Thymus (tissue), 11 donors: ENCODE measurements at regions not wholly inside any gene's neighbourhood (a gene's known extent, or its start where the extent isn't known, plus 50 kb on each side); places are given as distances from the start of the nearest gene placed in this dataset.

Experiments used
- DNase-seq, 9 donors: peaks; one replicate each; pipeline ENCODE4 v3.0.0-alpha.2; 2013; ENCODE audit warnings: low spot score in 9 of 9, low read depth in 6 of 9, missing footprints in 1 of 9
- H3K27ac ChIP-seq, 2 donors: one replicate each; pipeline ENCODE4 v1.5.1; 2013; ENCODE audit warnings: control low read depth in 1 of 2, low read depth in 1 of 2, low read length in 1 of 2, mild to moderate bottlenecking in 1 of 2, moderate library complexity in 1 of 2
- H3K27me3 ChIP-seq, 2 donors: one replicate each; pipeline ENCODE4 v1.5.1; 2013; ENCODE audit warnings: low read length in 1 of 2; ENCODE audit not compliant: control insufficient read depth in 2 of 2, insufficient read depth in 1 of 2
- H3K36me3 ChIP-seq, 2 donors: one replicate each; pipeline ENCODE4 v1.5.1; 2013; ENCODE audit warnings: low read length in 1 of 2, mild to moderate bottlenecking in 1 of 2, moderate library complexity in 1 of 2; ENCODE audit not compliant: control insufficient read depth in 2 of 2, insufficient read depth in 2 of 2
- H3K4me1 ChIP-seq, 2 donors: one replicate each; pipeline ENCODE4 v1.5.1; 2013; ENCODE audit warnings: low read length in 2 of 2; ENCODE audit not compliant: control insufficient read depth in 2 of 2, insufficient read depth in 2 of 2
- H3K4me3 ChIP-seq, 2 donors: one replicate each; pipeline ENCODE4 v1.5.1; 2013; ENCODE audit warnings: low read length in 2 of 2, control low read depth in 1 of 2, mild to moderate bottlenecking in 1 of 2
- H3K9me3 ChIP-seq, 2 donors: one replicate each; pipeline ENCODE4 v1.5.1; 2013; ENCODE audit warnings: low read length in 1 of 2, mild to moderate bottlenecking in 1 of 2; ENCODE audit not compliant: control insufficient read depth in 2 of 2, insufficient read depth in 1 of 2
- WGBS: extraction: QIAGEN DNeasy Blood & Tissue Kit; methylation state at CpG from one replicate; pipeline ENCODE4 v1.1.7; 2013; 5-methylcytosine and 5-hydroxymethylcytosine counted together
- donor health status: healthy.

- 4% methylated on average over 22 of the region's 22 CpGs for WGBS
- Histone ChIP-seq H3K27ac (no peak overlapping the region), H3K36me3 (no peaks in the 10 kb centered on the region), H3K9me3 (no peaks in the 10 kb centered on the region), H3K4me3 (no peak overlapping the region), H3K4me1 (no peaks in the 10 kb centered on the region), H3K27me3 (peaks cover 12 to 48% of the 10 kb centered on the region in 2 donors)
- no peak for DNase-seq
These were observed 106.4 kb upstream of the FGF3 start for GRCh38 chr11:69925366-69926196.

GRCh38 chr11:69926376-69927050, 107.3 kb upstream of the FGF3 start:
- H3K4me3 ChIP-seq: no peak overlapping the region
- H3K27ac ChIP-seq: no peak overlapping the region
- no peaks in the 10 kb centered on the region for H3K9me3 ChIP-seq
- WGBS: 15% methylated on average over 15 of the region's 15 CpGs
- no peaks in the 10 kb centered on the region for H3K4me1 ChIP-seq
- no peak for DNase-seq
- H3K27me3 ChIP-seq: peaks cover 12 to 48% of the 10 kb centered on the region in 2 donors
- H3K36me3 ChIP-seq: no peaks in the 10 kb centered on the region

- H3K27ac ChIP-seq: no peak overlapping the region
- 68% methylated on average over 9 of the region's 9 CpGs for WGBS
- no peaks in the 10 kb centered on the region for H3K36me3 ChIP-seq
- H3K4me3 ChIP-seq: no peak overlapping the region
- DNase-seq: no peak
- no peaks in the 10 kb centered on the region for H3K4me1 ChIP-seq
- H3K27me3 ChIP-seq: peaks cover 12 to 44% of the 10 kb centered on the region in 2 donors
- H3K9me3 ChIP-seq: no peaks in the 10 kb centered on the region
These were observed 108.9 kb upstream of the FGF3 start for GRCh38 chr11:69928121-69928520.

GRCh38 chr11:69928975-69929374, 109.8 kb upstream of the FGF3 start:
- Histone ChIP-seq H3K27me3 (peaks cover 12 to 40% of the 10 kb centered on the region in 2 donors), H3K27ac (no peak overlapping the region), H3K9me3 (no peaks in the 10 kb centered on the region), H3K4me1 (no peaks in the 10 kb centered on the region), H3K4me3 (no peak overlapping the region), H3K36me3 (no peaks in the 10 kb centered on the region)
- no peak for DNase-seq
- 93% methylated on average over 3 of the region's 3 CpGs for WGBS

GRCh38 chr11:69930081-69931059, 111.2 kb upstream of the FGF3 start:
- Histone ChIP-seq H3K4me1 (no peaks in the 10 kb centered on the region), H3K36me3 (no peaks in the 10 kb centered on the region), H3K27ac (no peak overlapping the region), H3K27me3 (peaks cover 11 to 30% of the 10 kb centered on the region in 2 donors), H3K4me3 (no peak overlapping the region), H3K9me3 (no peaks in the 10 kb centered on the region)
- WGBS: 96% methylated on average over 20 of the region's 20 CpGs
- no peak for DNase-seq

GRCh38 chr11:69931060-69931910, 112.1 kb upstream of the FGF3 start:
- H3K9me3 ChIP-seq: no peaks in the 10 kb centered on the region
- peaks cover 3 to 20% of the 10 kb centered on the region in 2 donors for H3K27me3 ChIP-seq
- H3K27ac ChIP-seq: no peak overlapping the region
- DNase-seq: no peak
- 88% methylated on average over 10 of the region's 10 CpGs for WGBS
- H3K4me3 ChIP-seq: no peak overlapping the region
- H3K36me3 ChIP-seq: no peaks in the 10 kb centered on the region
- no peaks in the 10 kb centered on the region for H3K4me1 ChIP-seq

- no peaks in the 10 kb centered on the region for H3K4me1 ChIP-seq
- peak overlapping the region in 1 of 2 donors; percentile 15 for H3K27ac ChIP-seq
- 87% methylated on average over 11 of the region's 11 CpGs for WGBS
- no peak for DNase-seq
- H3K36me3 ChIP-seq: no peaks in the 10 kb centered on the region
- no peak overlapping the region for H3K4me3 ChIP-seq
- peaks cover 0 to 14% of the 10 kb centered on the region in 2 donors for H3K27me3 ChIP-seq
- no peaks in the 10 kb centered on the region for H3K9me3 ChIP-seq
These were observed 113.0 kb upstream of the FGF3 start for GRCh38 chr11:69931994-69932910.
